SK-N-MC (cell line): ENCODE measurements at regions not wholly inside any gene's neighbourhood (a gene's known extent, or its start where the extent isn't known, plus 50 kb on each side); places are given as distances from the start of the nearest gene placed in this dataset.

Source experiments
- DNase-seq: peaks from one replicate; pipeline ENCODE4 v3.0.0-alpha.2; 2011; ENCODE audit warnings: low read depth, low spot score
- H3K27ac ChIP-seq: fragments of 200-600 bp; sonication (generic); 2 replicates; pipeline ENCODE4 v1.5.1; 2016; ENCODE audit warnings: mixed run types
- H3K36me3 ChIP-seq: fragments of 200-600 bp; sonication (generic); 2 replicates; pipeline ENCODE4 v1.6.1; 2017; ENCODE audit warnings: antibody characterized with exemption, low read length, mixed read lengths; ENCODE audit not compliant: insufficient read depth
- H3K4me3 ChIP-seq: fragments of 200-600 bp; sonication (generic); 2 replicates; pipeline ENCODE4 v1.5.1; 2016
- H3K9ac ChIP-seq: fragments of 200-600 bp; sonication (generic); 2 replicates; pipeline ENCODE4 v1.8.0; 2017; ENCODE audit warnings: mixed run types, mixed read lengths; ENCODE audit not compliant: insufficient read length
- H3K9me3 ChIP-seq: fragments of 200-600 bp; sonication (generic); 2 replicates; pipeline ENCODE4 v1.6.1; 2017; ENCODE audit warnings: low read depth, mild to moderate bottlenecking, antibody characterized with exemption, low read length, moderate library complexity, mixed read lengths
- EZH2 ChIP-seq: fragments of 200-600 bp; sonication (generic); IDR thresholded peaks from one replicate; pipeline ENCODE4 v1.6.1; 2017; ENCODE audit warnings: antibody characterized with exemption
- FOXP2 ChIP-seq: optimal IDR thresholded peaks from 2 replicates; pipeline ENCODE3; 2011; ENCODE audit warnings: mild to moderate bottlenecking, moderate library complexity; ENCODE audit not compliant: insufficient read depth; ENCODE audit errors: extremely low read length, control extremely low read depth
- POLR2AphosphoS5 ChIP-seq: IDR thresholded peaks from 2 replicates; pipeline ENCODE4 v1.6.1; 2012; ENCODE audit warnings: mild to moderate bottlenecking, low read depth, low read length, borderline replicate concordance

- H3K9ac ChIP-seq = no peak overlapping the region
- no peak for TF ChIP-seq POLR2AphosphoS5
- no peak for TF ChIP-seq EZH2
- TF ChIP-seq FOXP2 = no peak
- H3K4me3 ChIP-seq = no peak overlapping the region
- no peaks in the 10 kb centered on the region for H3K9me3 ChIP-seq
- no peak for DNase-seq
- H3K36me3 ChIP-seq = no peaks in the 10 kb centered on the region
- no peak overlapping the region for H3K27ac ChIP-seq
Observed at GRCh38 chr18:41436772-41437171, 518.3 kb upstream of the PIK3C3 start.

GRCh38 chr18:41418598-41418997, 536.4 kb upstream of the PIK3C3 start:
- DNase-seq = no peak
- Histone ChIP-seq H3K4me3 (no peak overlapping the region), H3K27ac (no peak overlapping the region), H3K36me3 (no peaks in the 10 kb centered on the region), H3K9ac (no peak overlapping the region), H3K9me3 (no peaks in the 10 kb centered on the region)
- TF ChIP-seq POLR2AphosphoS5 (no peak), FOXP2 (no peak), EZH2 (no peak)

GRCh38 chr18:41416044-41416443, 539.0 kb upstream of the PIK3C3 start:
- no peak for TF ChIP-seq FOXP2
- TF ChIP-seq POLR2AphosphoS5 = no peak
- no peak for TF ChIP-seq EZH2
- DNase-seq = no peak
- Histone ChIP-seq H3K27ac (no peak overlapping the region), H3K4me3 (no peak overlapping the region), H3K9ac (no peak overlapping the region), H3K9me3 (no peaks in the 10 kb centered on the region), H3K36me3 (no peaks in the 10 kb centered on the region)

GRCh38 chr18:41410006-41410405, 545.0 kb upstream of the PIK3C3 start:
- H3K4me3 ChIP-seq = no peak overlapping the region
- no peak for TF ChIP-seq EZH2
- TF ChIP-seq POLR2AphosphoS5 = no peak
- no peak for TF ChIP-seq FOXP2
- H3K9me3 ChIP-seq = no peaks in the 10 kb centered on the region
- H3K36me3 ChIP-seq = no peaks in the 10 kb centered on the region
- no peak overlapping the region for H3K27ac ChIP-seq
- DNase-seq = no peak
- H3K9ac ChIP-seq = no peak overlapping the region

GRCh38 chr18:41406834-41407233, 548.2 kb upstream of the PIK3C3 start:
- Histone ChIP-seq H3K4me3 (no peak overlapping the region), H3K9ac (no peak overlapping the region)
- TF ChIP-seq EZH2 (no peak), POLR2AphosphoS5 (no peak), FOXP2 (no peak)

GRCh38 chr18:41396861-41397260, 558.2 kb upstream of the PIK3C3 start:
- no peak overlapping the region for H3K27ac ChIP-seq
- no peak overlapping the region for H3K4me3 ChIP-seq
- DNase-seq = no peak
- no peaks in the 10 kb centered on the region for H3K9me3 ChIP-seq
- H3K36me3 ChIP-seq = no peaks in the 10 kb centered on the region
- no peak overlapping the region for H3K9ac ChIP-seq
- TF ChIP-seq EZH2 (no peak), POLR2AphosphoS5 (no peak), FOXP2 (no peak)

More at GRCh38 chr18:41406834-41407233, 548.2 kb upstream of the PIK3C3 start:
- DNase-seq = no peak
- H3K27ac ChIP-seq = no peak overlapping the region
- no peaks in the 10 kb centered on the region for H3K9me3 ChIP-seq
- no peaks in the 10 kb centered on the region for H3K36me3 ChIP-seq

- Histone ChIP-seq H3K9ac (no peak overlapping the region), H3K4me3 (no peak overlapping the region), H3K27ac (no peak overlapping the region), H3K36me3 (no peaks in the 10 kb centered on the region), H3K9me3 (no peaks in the 10 kb centered on the region)
- no peak for DNase-seq
- TF ChIP-seq POLR2AphosphoS5 (no peak), FOXP2 (no peak), EZH2 (no peak)
Observed at GRCh38 chr18:41396211-41396610, 558.8 kb upstream of the PIK3C3 start.

- TF ChIP-seq EZH2 = no peak
- no peak for TF ChIP-seq FOXP2
- TF ChIP-seq POLR2AphosphoS5 = no peak
- Histone ChIP-seq H3K9ac (no peak overlapping the region), H3K9me3 (no peaks in the 10 kb centered on the region), H3K27ac (no peak overlapping the region), H3K4me3 (no peak overlapping the region), H3K36me3 (no peaks in the 10 kb centered on the region)
- DNase-seq = no peak
Observed at GRCh38 chr18:41395695-41396094, 559.3 kb upstream of the PIK3C3 start.
